Loucy (cell line): ENCODE measurements at regions not wholly inside any gene's neighbourhood (a gene's known extent, or its start where the extent isn't known, plus 50 kb on each side); places are given as distances from the start of the nearest gene placed in this dataset.
"Not testable (repeated sequence)": the region's sequence is repeated elsewhere in the genome, so short reads cannot be mapped to it uniquely, and the experiment has no call there.

Experiments
- H2AFZ ChIP-seq: fragments of 200-600 bp; sonication (generic); 2 replicates; pipeline ENCODE4 v1.6.0; 2016; ENCODE audit warnings: antibody characterized with exemption, mild to moderate bottlenecking, low read length, moderate library complexity
- H3F3A ChIP-seq: fragments of 200-600 bp; 2 replicates; pipeline ENCODE4 v1.6.0; 2016; ENCODE audit warnings: antibody characterized with exemption, low read depth, mild to moderate bottlenecking
- H3K27me3 ChIP-seq: fragments of 200-600 bp; sonication (generic); 2 replicates; pipeline ENCODE4 v1.6.1; 2014; ENCODE audit warnings: low read length, mild to moderate bottlenecking; ENCODE audit not compliant: insufficient read depth, poor library complexity, severe bottlenecking
- H3K36me3 ChIP-seq: fragments of 200-600 bp; sonication (generic); 2 replicates; pipeline ENCODE4 v1.6.1; 2016; ENCODE audit warnings: low read length; ENCODE audit not compliant: insufficient read depth
- H3K4me1 ChIP-seq: fragments of 200-600 bp; sonication (generic); 2 replicates; pipeline ENCODE4 v1.5.1; 2014; ENCODE audit warnings: low read length, mild to moderate bottlenecking; ENCODE audit not compliant: insufficient read depth, poor library complexity, severe bottlenecking
- H3K4me2 ChIP-seq: fragments of 200-600 bp; sonication (generic); 2 replicates; pipeline ENCODE4 v1.6.0; 2014; ENCODE audit warnings: antibody characterized with exemption, low read length, low read depth, mild to moderate bottlenecking; ENCODE audit not compliant: poor library complexity, severe bottlenecking
- H3K4me3 ChIP-seq: fragments of 200-600 bp; sonication (generic); 2 replicates; pipeline ENCODE4 v1.5.1; 2014; ENCODE audit warnings: low read length, mild to moderate bottlenecking, mixed read lengths; ENCODE audit not compliant: poor library complexity, severe bottlenecking
- H3K79me2 ChIP-seq: fragments of 200-600 bp; sonication (generic); 2 replicates; pipeline ENCODE4 v1.6.1; 2014; ENCODE audit warnings: low read length; ENCODE audit not compliant: insufficient read depth
- H3K9ac ChIP-seq: fragments of 200-600 bp; sonication (generic); 2 replicates; pipeline ENCODE4 v1.6.0; 2014; ENCODE audit warnings: mild to moderate bottlenecking, low read depth, low read length, moderate library complexity; ENCODE audit not compliant: poor library complexity, severe bottlenecking
- H3K9me2 ChIP-seq: fragments of 200-600 bp; sonication (generic); replicated peaks from 2 replicates; pipeline ENCODE4 v1.6.1; 2016; ENCODE audit warnings: low read depth, low read length, mixed read lengths
- H3K9me3 ChIP-seq: fragments of 200-600 bp; sonication (generic); 2 replicates; pipeline ENCODE4 v1.6.1; 2014; ENCODE audit warnings: mild to moderate bottlenecking, antibody characterized with exemption, low read length, low read depth; ENCODE audit not compliant: insufficient read depth
- H4K20me1 ChIP-seq: fragments of 200-600 bp; sonication (generic); 2 replicates; pipeline ENCODE4 v1.6.0; 2014; ENCODE audit warnings: antibody characterized with exemption, low read length, mild to moderate bottlenecking; ENCODE audit not compliant: insufficient read depth, poor library complexity, severe bottlenecking
- CTCF ChIP-seq: fragments of 200-600 bp; sonication (generic); conservative IDR thresholded peaks from 2 replicates; pipeline ENCODE4 v1.5.1; 2014; ENCODE audit warnings: mild to moderate bottlenecking, antibody characterized with exemption, low read length
- EZH2phosphoT487 ChIP-seq: fragments of 200-600 bp; IDR thresholded peaks from 2 replicates; pipeline ENCODE4 v1.6.1; 2018; ENCODE audit warnings: antibody characterized with exemption, mild to moderate bottlenecking, moderate library complexity, borderline replicate concordance

DNA sequence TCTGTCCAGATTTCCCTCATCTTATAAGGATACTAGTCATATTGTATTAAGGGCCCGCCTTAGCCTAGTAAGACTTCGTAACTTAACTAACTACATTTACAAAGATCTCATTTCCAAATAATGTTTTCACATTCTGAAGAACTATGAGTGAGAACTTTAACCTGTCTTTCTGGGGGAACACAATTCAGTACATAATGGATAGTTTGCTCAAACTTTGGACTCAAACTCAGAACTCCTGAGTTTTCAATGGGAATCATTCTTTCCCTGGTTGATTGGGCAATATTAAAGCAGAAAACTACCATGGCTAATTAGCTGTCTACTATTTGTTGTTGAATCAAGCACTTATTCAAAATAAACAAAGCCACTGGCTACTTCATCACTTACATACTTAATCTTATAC lies 522.9 kb downstream of the REEP3 start:
- Histone ChIP-seq H3K9me3 (no peaks in the 10 kb centered on the region), H3K4me1 (no peaks in the 10 kb centered on the region), H2AFZ (no peak overlapping the region), H3K4me3 (no peak overlapping the region), H3F3A (no peaks in the 10 kb centered on the region), H3K9ac (no peak overlapping the region), H3K9me2 (no peaks in the 10 kb centered on the region), H3K27me3 (no peaks in the 10 kb centered on the region), H3K4me2 (no peak overlapping the region), H3K36me3 (no peaks in the 10 kb centered on the region), H3K79me2 (no peaks in the 10 kb centered on the region), H4K20me1 (no peaks in the 10 kb centered on the region)
- no peak for TF ChIP-seq EZH2phosphoT487
- no peak for TF ChIP-seq CTCF

DNA sequence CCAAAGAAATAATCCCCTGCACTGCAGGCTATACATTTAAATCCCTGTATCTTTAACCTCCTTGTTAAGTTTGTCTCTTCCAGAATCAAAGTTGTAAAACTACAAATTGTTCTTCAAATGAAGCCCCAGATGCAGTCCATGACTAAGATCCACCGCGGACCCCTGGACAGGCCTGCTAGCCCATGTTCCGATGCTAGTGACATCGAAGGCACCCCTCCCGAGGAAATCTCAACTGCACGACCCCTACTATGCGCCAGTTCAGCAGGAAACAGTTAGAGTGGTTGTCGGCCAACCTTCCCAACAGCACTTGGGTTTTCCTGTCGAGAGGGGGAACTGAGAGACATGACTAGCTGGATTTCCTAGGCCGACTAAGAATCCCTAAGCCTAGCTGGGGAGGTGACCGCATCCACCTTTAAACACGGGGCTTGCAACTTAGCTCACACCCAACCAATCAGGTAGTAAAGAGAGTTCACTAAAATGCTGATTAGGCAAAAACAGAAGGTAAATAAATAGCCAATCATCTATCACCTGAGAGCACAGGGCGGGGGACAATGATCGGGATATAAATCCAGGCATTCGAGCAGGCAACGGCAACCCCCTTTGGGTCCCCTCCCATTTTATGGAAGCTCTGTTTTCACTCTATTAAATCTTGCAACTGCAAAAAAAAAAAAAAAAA lies 523.9 kb downstream of the REEP3 start:
- H3K9me2 ChIP-seq, H3K4me3 ChIP-seq, H3K9ac ChIP-seq, H3K36me3 ChIP-seq, H3K4me1 ChIP-seq, H3F3A ChIP-seq, H3K4me2 ChIP-seq, H3K27me3 ChIP-seq, H4K20me1 ChIP-seq, H3K9me3 ChIP-seq, H3K79me2 ChIP-seq, H2AFZ ChIP-seq: not testable (repeated sequence)

GRCh38 chr10:64054392-64054791 lies 533.2 kb downstream of the REEP3 start:
- no peaks in the 10 kb centered on the region for H3K9me3 ChIP-seq
- no peaks in the 10 kb centered on the region for H3K36me3 ChIP-seq
- H3K9ac ChIP-seq: no peak overlapping the region
- no peaks in the 10 kb centered on the region for H3K79me2 ChIP-seq
- H3K4me1 ChIP-seq: no peaks in the 10 kb centered on the region
- H3K27me3 ChIP-seq: no peaks in the 10 kb centered on the region
- no peaks in the 10 kb centered on the region for H4K20me1 ChIP-seq
- H3K4me2 ChIP-seq: no peak overlapping the region
- no peak overlapping the region for H3K4me3 ChIP-seq
- no peaks in the 10 kb centered on the region for H3F3A ChIP-seq
- H3K9me2 ChIP-seq: no peaks in the 10 kb centered on the region
- TF ChIP-seq EZH2phosphoT487: no peak
- TF ChIP-seq CTCF: no peak
- H2AFZ ChIP-seq: no peak overlapping the region

DNA sequence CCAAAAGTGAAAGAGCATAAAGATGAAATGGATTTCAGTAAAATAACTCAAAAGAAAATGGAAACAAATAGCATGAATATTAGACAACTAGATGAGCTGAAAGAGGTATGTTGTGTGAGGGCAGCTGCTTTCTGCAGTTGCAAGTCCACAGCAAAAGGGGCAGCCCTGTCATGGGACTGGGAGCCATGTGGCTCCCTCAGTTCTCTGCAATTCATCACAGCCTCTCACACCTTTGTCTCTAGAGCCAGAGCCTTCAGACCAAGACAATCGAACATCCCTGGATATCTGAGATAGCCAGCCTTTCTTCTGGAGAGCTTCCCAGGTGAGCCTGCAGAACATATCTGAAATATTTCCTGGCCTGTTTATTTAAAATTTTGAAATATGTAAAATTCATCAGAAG lies 538.7 kb downstream of the REEP3 start:
- Histone ChIP-seq H3F3A (no peaks in the 10 kb centered on the region), H4K20me1 (no peaks in the 10 kb centered on the region), H3K4me2 (no peak overlapping the region), H3K27me3 (no peaks in the 10 kb centered on the region), H3K79me2 (no peaks in the 10 kb centered on the region), H3K4me1 (no peaks in the 10 kb centered on the region), H3K9me2 (no peaks in the 10 kb centered on the region), H3K9ac (no peak overlapping the region), H2AFZ (no peak overlapping the region), H3K36me3 (no peaks in the 10 kb centered on the region), H3K4me3 (no peak overlapping the region), H3K9me3 (no peaks in the 10 kb centered on the region)
- TF ChIP-seq EZH2phosphoT487: no peak
- TF ChIP-seq CTCF: no peak
